SKM-1 treated with dmso at 0.1 percent for 144 hours (cell line): ENCODE measurements at regions not wholly inside any gene's neighbourhood (a gene's known extent, or its start where the extent isn't known, plus 50 kb on each side); places are given as distances from the start of the nearest gene placed in this dataset.
"Not testable (repeated sequence)": the region's sequence is repeated elsewhere in the genome, so short reads cannot be mapped to it uniquely, and the experiment has no call there.

ENCODE experiments used
- DNase-seq: peaks from one replicate; lab custom pipeline; 2025; ENCODE audit not compliant: unreplicated experiment; lab: John Stamatoyannopoulos, UW

DNA sequence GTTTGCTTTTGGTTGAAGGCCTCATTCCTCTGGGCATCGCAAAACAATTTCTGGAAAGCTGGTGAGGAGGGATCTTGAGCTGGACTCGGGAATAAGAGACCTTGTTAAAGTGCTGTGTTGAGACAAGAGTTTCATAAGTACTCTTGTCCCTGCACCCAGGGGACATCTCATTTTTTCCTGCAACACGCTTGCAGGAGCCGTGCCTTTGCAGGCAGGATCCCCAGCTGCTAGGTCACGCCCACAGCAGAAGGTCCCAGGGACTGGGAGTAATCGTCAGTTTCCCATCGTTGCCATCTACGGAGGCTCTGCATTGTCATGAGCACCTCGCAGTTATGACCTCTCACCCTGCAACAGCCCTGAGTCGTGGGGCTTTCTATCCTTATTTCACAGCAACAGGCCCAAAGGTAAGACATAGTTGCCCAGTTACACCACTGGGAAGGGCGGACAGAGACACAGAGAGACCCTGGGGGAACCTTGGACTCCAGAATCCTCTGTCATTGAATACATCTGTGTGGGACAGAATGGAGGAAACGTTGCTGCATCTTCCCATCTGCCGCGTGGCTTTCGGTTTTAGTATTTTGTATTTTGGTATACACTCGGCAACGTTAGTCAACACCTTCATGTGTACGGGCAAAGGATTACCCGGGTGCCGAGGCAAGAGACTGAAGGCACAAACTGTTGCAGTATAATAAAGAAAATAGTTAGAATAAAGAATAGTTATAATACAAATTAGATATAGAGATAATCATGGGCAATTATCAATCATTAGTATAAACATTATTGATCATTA, 60.4 kb upstream of the DMRTB1 start:
- DNase-seq, result no peak

DNA sequence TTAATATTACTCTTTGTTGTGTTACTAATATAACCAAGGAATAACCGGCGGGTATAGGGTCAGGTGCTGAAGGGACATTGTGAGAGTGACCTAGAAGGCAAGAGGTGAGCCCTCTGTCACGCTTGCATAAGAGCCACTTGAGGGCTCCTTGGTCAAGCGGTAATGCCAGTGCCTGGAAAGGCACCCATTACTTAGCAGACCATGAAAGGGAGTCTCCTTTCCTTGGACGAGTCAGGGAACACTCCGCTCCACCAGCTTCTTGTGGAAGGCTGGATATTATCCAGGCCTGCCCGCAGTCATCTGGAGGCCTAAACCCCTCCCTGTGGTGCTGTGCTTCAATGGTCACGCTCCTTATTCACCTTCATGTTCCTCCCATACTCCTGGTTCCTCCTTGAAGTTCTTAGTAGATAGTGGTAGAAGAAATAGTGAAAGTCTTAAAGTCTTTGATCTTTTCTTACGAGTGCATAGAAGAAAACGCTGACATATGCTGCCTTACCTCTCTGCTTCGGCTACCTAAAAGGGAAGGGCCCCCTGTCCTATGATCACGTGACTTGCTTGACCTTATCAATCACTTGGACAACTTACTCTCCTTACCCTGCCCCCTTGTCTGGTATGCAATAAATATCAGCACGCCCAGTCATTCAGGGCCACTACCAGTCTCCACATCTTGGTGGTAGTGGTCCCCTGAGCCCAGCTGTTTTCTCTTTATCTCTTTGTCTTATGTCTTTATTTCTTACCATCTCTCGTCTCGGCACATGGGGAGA, 59.6 kb upstream of the DMRTB1 start:
- not testable (repeated sequence) for DNase-seq

DNA sequence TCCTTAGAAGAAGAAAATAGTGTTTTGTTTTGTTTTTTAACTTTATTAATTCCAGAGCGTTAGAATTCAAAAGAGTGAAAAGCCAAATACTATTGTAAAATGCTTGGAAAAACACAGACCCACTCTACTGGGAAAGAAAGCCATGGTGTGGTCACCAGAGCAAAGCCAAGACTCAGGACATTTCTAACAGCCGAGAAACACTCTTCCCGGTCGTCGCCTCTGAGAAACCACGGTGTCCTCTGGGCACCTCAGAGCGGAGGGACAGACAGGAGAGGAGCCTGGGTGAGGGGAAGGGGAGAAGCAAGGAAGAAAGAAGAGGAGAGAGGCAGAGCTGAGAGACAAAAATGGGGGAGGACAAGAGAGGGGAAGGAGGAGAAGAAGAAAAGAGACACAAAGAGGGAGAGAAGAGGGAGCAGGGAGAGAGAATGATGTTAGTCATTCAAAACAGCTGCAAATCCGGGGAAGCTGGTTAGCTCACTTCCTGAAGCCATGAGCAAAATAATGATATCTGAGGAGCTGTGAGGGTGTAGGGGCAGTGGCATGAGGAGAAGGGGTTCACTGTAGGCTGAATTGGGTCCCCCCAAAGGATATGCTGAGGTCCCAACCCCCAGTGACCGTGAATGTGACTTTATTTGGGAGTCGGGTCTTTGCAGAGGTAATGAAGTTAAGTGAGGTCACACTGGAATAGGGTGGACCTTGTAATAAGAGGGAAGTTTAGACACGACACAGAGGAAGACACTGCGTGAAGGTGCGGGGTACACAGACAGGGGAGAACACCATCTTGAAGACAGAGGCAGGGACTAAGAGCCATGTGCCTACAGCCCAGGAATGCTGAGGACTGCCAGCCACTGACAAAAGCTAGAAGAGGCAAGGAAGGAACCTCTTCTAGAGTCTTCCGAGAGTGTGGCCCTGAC, 58.2 kb upstream of the DMRTB1 start:
- DNase-seq, result no peak

DNA sequence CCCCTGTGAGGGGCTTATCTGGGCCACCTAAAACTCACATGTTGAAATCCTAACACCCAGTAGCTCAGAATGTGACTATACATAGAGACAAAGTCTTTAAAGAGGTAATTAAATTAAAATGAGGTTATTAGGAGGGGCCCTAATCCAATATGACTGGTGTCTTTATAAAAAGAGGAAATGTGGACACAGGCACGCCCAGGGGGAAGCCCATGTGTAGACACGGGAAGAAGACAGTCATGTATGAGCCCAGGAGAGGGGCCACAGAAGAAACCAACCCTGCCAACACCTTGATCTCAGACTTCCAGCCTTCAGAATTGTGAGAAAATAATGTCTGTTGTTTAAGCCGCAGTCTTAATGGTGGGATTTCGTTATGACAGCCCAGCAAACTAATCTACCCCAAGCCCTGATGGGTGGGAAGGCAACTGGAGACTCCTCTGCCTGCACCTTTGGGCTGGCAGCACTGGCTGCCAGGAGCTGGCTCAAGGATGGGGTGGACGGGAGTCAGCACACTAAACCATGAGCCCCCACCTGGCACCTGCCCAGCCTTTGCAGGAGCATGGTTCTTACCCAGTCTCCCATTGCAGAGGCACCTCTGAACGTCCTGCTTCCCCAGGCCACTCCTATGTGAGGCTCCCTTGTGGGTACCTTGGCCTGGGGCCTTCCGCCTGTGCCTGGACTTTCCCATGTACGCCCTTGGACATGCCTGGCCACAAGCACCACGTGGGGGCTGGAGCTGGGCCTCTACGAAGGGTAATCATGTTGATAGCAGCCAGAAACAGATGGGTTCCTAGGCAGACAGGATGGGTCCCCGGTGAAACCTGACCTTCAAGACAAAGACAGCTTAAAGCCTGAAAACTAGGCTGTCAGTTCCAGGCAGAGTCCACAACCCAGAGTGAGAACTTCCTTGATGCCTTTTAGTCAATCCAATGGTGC, 57.1 kb upstream of the DMRTB1 start:
- no peak for DNase-seq

DNA sequence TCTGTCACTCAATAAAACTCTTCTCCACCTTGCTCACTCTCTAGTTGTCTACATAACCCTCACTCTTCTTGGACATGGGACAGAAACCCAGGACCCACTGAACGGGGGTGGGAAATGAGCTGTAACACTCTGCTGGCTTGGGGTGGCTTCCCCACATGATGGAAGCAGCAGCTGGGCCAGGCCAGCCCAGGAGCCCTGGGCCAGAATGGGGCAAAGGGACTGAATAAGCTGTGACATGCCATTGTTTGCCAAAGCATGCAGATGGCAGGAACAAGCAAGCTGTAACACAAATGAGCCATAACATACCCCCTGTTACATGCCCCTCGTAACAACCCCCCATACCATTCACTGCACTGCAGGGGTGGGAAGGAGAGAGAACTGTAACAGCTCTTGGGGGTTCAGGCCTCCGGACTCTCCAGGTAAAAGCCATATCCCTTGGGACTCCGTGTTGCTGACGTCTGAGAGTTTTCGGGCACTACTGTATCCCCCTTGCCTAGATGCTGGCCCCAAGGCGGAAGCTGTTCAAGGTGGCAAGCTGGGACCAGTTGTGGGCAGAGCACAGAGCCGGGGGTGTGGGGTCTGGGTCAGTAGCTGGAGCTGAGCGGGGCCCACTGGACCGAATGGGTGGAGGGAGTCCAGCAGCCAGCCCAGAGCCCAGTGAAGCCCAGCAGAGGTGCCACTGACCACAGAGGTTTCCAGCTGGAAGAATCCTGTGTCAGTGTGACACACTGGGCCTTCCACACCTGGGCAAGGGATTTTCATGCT, 56.1 kb upstream of the DMRTB1 start:
- no peak for DNase-seq

DNA sequence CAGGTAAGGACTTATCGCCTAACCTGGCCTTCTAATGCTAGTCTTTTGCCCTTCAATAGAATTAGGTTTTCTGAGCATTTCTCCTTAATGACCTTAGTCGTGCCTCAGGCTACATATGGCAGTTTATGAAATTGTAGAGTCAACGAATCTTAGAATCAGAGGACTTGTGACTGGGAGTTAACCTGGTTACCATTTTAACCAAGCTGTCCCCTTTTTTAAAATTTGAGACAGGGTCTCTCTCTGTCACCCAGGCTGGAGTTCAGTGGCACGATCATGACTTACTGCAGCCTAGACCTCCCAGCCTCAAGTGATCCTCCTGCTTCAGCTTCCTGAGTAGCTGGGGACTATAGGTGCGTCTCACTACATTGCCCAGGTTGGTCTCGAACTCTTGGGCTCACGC, 53.5 kb upstream of the DMRTB1 start:
- no peak for DNase-seq

DNA sequence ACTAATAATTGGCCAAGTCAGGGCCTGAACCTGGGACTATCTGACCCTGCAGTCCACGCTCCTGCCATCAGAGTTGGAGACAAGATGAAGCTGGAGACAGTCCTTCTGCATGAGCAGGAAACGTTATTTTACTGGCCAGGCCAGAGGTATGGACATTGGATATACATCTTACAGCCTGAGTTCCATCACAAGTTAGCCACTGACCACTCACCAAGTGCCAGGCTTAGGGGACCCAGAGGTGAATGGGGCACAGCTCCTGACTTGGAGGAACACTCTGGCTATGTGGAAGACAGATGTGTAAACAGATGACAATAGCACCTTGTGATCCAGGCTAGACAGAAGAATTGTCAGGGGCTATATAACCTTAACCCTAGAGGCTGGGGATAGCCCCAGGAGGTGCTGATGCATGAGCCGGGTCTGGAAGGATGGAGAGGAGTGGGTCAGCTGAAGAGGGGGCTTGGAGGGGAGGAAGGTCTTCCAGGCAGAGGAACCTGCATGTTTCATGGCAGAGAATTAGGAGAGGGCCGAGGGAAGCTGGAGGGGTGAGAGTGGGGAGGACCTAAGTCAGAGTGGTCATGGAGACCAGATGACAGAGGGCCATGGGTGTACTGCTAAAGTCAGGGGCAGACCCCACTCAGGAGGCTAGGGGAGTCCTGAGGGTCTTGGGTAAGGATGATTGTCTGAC, 52.5 kb upstream of the DMRTB1 start:
- no peak for DNase-seq

DNA sequence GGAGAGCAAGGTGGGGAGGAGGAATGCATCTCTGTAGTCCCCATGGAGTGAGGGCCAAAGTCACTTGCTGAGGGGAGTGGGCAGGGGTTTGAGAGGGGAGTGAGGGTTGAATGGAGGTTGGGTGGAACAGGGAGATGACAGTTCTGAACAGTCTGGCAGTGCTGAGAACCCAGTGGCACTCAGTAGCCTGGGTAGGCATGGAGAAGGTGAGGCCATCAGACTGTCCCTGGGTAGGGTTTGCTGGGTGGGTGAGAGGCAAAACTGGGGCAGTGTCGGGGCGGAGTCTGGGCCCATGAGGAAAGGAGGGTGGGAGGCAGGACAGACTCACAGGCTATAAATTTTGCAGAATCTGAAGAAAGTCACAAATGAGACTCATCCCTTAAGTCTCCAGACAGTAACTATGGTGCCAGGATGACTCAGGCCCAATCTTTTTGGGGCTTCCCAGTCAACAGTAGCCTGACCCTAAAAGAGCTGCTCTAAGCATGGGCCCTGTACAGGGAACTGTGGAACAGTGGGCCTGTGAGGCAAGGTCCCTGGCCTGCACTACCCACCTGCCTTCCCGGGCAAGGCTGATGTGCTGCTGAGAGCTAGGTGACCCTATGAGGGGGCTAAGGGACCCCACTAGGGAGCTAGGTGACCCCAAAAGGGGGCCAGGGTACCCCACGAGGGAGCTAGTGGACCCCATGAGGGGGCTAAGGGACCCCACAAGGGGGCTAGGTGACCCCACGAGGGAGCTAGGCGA, 51.0 kb upstream of the DMRTB1 start:
- no peak for DNase-seq

DNA sequence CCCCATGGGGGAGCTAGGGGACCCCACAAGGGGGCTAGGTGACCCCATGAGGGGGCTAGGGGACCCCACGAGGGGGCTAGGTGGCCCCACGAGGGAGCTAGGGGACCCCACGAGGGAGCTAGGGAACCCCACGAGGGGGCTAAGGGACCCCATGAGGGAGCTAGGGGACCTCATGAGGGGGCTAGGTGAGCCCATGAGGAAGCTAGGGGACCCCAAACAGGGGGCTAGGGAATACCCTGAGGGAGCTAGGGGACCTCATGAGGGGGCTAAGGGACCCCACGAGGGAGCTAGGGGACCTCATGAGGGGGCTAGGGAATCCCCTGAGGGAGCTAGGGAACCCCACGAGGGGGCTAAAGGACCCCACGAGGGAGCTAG, 50.5 kb upstream of the DMRTB1 start:
- no peak for DNase-seq

DNA sequence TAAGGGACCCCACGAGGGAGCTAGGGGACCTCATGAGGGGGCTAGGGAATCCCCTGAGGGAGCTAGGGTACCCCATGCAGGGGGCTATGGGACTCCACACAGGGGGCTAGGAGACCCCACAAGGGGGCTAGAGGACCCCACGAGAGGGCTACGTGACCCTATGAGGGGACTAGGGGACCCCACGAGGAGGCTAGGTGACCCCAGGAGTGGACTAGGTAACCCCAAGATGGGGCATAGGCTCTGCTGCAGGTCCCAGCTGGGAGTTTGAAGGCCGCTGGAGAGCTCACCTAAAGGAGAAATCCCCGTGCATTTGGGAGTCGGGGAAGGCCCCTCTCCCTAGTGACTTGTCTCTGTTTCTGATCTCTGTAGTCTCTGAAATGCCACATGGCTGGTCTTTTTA, 50.0 kb upstream of the DMRTB1 start:
- no peak for DNase-seq
